GM12872 (cell line): ENCODE measurements at regions not wholly inside any gene's neighbourhood (a gene's known extent, or its start where the extent isn't known, plus 50 kb on each side); places are given as distances from the start of the nearest gene placed in this dataset.

ENCODE experiments used
- CTCF ChIP-seq: IDR thresholded peaks from 3 replicates; pipeline ENCODE4 v1.5.1; 2011; ENCODE audit warnings: low read depth, mild to moderate bottlenecking, low read length, moderate library complexity; ENCODE audit not compliant: insufficient read depth

DNA sequence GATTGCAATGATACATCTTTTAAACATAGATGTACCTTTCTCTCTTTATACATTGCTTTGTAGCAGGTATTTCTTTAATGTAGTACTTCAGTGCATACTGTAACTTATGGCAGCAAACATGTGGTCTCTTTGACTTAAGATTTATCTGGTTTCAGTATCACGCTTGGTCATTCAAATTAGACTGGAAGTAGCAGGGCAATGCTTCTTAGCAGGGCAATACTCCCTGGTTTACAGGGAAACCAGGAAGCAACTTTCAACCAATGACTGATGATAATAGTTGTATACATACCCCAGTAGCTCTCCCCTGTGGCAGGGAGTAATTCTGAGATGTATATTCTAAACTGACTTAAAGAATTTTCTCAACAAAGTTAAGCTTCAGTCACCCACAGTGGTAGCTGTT, 761.1 kb upstream of the CDH10 start:
- no peak for TF ChIP-seq CTCF

DNA sequence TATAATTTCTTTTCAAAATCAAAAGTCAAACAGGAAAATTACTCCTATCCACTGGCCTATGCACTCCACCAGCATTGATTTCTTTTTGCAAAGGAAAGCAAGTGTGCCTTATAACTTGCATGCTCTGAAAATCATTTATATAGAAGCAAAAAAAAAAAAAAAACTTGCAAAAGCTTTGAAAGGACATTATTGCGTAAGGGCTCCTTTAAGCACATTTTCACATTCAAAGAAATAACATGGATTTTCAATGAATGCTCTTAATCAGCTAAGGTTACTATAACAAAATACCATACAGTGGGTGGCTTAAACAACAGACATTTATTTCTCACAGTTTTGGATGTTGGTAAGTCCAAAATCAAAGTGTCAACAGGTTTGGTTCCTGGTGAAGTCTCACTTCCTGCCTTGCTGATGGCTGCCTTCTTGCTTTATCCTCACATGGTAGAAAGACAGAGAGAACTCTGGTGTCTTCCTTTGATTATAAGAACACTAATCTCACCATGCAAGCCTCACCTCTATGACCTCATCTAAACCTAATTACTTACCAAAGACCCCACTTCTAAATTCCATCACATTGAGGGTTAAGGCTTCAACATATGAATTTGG, 755.2 kb upstream of the CDH10 start:
- no peak for TF ChIP-seq CTCF

DNA sequence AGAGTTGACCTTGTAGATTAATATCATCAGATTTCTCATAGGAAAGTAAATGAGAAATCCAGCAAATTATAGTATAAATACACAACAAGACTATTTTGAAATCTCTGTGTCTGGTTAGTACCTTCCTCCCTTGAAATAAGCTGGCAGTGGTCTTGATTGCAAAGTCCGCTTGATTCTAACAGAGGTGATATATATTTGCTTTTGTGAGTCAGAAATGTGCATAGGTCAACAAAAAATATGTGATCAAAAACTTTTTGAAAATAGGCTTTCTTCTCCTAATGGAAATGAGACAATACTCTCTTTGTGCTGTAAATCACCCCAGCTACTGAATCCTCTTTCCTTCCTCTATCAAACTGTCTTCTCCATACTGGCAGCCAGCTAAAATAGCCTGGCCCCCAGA, 749.2 kb upstream of the CDH10 start:
- no peak for TF ChIP-seq CTCF

DNA sequence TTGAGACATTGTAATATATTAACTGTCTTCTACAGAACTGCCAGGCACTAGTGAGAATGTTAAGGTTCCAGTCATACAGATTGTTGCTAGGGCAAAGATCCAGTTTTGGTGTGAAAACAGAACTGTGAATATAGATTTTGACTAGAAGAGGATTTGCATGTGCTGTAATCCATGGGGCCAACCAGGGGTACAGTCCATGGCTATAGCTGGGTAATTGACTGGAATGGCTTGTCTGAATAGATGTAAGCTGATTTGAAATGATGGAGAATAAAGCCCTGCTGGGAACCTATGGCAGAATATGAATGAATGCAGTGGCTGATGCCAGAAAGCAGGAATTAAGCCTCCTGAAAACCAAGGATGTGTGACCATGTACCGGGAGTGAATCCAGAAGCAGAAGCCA, 748.5 kb upstream of the CDH10 start:
- TF ChIP-seq CTCF: no peak

GRCh38 chr5:25387953-25388352, 743.2 kb upstream of the CDH10 start:
- no peak for TF ChIP-seq CTCF

DNA sequence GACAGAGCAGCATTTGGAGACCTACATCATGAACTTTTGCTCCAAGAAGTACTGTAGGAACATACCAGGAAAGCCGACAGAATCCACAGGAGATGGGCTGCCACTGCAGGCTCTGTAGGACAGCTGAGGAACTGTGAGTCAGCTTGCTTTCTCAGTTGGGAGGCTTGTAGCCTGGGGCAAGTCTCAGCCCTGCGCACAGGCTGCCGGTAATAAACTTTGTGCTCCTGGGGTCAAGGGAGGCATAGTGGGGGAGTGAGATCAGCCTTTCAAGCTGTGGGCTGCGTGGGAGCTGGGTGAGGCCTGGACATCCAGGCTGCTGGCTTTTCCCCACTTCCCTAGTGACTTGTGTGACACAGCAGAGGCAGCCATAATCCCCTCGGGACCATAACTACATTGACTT, 718.0 kb upstream of the CDH10 start:
- TF ChIP-seq CTCF: no peak

DNA sequence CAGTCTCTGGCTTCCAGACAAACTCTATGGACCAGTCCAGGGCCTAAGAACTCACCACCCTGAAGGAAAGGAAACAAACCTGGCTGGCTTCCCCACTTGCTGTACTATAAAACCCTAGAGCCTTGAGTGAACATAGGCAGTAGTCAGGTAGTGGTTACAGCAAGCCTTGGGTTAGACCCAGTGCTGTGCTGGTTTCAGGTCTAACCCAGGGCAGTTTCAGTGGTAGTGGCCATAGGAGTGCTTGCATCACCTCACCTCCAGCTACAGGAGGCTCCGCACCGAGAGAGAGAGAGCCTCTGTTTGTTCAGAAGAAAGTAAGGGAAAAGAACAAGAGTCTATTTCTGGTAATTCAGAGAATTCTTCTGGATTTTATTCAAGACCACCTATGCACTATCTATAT, 714.1 kb upstream of the CDH10 start:
- no peak for TF ChIP-seq CTCF
